GM21576 (cell line): ENCODE measurements at regions not wholly inside any gene's neighbourhood (a gene's known extent, or its start where the extent isn't known, plus 50 kb on each side); places are given as distances from the start of the nearest gene placed in this dataset.

ENCODE experiments used
- ATAC-seq: cut with Tn5 transposase; IDR thresholded peaks from one replicate; pipeline ENCODE4 v1.9.1; 2021; ENCODE audit warnings: mild to moderate bottlenecking, moderate library complexity; ENCODE audit not compliant: unreplicated experiment

DNA sequence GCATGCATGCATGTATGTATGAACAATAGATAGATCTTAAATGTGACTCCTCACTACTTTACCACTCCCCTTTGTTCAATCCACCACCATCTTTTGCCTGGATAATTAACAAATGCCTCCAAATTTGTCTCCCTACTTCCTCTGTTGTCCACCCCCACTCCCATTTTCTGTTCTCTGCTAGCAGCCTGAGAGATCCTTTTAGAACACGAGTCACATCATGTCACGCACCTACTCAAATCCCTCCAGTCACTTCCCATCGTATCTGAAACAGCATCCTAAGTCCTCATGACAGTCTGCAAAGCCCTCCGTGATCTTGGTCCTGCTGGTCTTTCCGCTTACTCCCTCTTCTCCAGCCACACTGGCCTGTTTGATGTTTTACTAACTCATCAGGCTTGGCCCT is 527.3 kb downstream of the EPHA4 start:
- no peak for ATAC-seq

DNA sequence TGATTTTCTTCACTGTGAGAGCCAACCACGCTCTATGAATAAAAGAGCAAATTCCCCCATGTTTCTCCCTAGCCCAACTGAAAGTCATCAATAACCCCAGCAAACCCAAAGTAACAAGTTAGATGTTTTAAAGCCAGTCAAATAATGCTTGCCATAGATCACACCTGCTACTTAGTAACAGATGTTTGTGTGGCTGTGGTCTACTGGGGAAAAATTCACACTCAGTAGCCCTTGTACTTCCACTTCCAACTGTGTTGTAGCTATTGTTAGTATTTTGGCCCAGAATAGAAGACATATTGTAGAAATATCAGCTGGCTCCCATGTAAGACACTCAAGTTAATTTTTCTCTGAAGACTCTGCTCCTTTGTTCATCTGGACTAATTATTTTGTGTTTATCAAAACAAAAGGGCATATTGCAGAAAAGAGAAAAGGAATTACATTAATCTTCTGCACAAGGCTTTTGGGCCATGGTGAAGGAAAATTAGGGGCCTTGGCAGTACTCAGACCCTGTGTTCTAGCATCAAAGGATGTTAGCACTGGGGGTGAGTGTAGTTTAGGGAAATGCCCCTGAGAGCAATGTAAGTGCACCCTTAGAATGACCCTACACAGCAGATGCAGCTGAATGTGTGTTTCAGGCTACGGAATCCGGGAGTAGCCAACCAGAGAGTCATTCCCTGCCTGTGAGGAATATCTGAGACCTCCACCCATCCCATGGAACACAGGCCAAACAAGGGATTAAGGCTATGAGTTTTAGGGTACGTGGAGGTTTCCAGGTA is 521.9 kb downstream of the EPHA4 start:
- peak; percentile 49 for ATAC-seq

DNA sequence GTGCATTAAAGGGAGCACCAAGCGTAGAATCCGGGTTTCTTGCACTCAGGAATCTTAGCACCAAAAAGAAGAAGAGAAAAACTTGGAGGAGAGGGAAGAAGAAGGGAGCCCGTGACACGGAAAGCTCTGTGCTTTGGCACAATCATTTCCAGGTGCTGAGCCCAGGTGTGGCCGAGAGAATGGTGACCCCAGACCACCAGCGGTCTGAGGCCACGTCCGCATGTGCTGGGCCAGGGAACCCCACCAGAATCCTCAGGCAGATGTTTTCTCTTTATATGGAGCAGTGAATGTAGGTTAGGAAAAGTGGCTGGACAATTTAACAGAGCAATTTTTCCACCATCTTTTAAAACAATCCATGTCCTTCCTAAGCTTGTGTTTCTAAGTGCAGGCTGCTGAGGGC is 520.9 kb downstream of the EPHA4 start:
- ATAC-seq, result no peak

DNA sequence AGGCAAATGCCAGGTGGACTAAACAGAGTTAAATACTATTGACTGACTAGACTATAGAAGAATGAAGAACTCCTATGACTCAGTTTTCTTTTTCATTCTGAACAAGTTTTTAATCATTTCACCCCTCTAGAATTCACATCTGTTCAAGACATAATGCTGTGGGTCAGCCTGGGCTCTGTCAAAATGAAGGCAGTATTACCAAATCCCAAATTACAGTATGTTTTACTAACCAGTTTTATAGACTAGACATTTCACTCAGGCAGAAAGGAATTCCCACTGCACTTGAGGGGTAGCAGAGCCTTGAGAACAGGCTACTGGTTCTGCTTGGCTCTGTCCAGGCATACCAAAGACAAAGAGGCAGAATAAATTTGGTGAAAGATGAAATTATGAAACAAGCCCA is 511.7 kb downstream of the EPHA4 start:
- no peak for ATAC-seq

DNA sequence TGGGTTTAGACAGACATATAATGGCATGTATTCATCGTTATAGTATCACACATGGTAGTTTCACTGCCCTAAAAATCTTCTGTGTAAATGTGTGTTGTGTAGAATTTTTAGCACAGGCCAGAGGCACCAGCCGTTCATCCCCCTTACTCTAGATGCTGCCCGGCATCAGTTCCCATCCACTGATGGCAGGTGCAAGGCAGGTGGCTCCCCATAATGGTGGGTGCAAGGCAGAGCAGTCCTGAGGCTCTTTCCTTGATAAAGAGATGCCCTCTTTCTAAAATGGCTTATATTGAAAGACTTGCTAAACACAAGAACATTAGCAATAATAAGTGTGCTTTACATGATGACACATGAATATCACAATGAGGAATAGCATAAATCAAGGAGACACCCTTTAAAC is 508.5 kb downstream of the EPHA4 start:
- ATAC-seq, result no peak

DNA sequence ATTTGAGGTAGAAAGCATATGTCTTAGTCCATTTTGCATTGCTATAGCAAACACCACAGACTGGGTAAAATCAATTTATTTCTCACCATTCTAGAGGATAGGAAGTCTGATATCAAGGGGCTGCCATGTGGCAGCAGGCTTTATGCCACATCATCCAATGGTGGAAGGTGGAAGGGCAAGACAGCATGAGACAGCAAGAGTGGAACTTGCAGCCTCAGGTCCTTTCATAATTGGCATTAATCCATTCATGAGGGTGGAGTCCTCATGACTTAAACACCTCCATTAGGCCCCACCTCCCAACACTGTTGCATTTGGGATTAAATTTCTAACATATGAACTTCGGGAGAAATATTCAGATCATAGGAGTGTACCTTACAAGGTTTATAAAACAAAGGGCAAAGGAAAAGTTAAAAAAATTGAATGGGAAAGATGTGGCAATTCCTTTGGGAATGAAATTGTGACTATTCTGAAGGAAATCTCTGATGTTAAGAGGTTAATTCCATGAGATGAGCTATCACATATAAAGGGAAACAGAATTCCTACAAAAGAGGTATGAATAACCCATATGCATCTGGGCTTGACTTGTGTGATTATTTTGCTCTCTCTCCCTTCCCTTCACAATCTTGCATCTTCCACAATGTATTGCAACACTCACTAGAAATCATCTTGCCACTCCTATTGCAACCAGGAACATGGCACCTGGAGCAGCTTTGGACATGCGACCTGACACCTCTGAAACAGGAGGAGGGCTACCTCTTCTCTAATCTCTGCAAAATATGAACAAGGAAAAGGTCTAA is 507.8 kb downstream of the EPHA4 start:
- ATAC-seq, result no peak

DNA sequence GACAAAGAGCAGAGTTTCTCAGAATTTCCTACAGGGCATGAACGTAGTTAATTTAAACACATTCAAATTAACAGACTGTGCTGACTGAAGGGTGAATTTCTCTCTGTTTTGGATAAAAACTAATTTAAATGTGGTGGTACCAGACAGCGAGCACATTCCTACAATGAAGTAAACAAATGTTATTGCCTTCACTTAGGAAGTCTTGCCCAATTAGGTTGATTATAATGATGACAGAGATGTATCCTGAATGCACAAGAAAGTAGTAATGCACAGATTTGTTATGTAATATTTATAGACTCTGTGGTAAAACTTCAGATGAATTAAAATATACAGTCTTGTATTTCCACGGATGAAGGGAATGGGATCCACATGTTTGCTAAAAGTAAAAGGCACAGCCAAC is 507.2 kb downstream of the EPHA4 start:
- no peak for ATAC-seq

DNA sequence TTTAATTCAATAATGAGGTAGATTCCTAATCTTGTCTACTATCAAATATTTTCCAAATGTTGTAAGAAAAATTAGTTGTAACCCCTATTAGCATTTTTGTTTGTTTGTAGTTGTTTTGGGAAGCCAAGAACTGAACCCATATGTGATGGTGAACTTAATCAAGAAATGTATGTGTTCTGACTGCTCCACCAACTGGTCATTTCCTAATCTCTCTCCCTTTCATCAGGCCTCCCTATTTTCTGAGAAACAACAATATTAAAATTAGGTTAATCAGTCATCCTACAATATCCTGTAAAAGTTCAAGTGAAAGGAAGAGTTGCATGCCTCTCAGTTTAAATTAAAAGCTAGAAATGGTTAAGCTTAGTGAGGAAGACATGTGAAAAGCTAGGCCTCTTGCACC is 504.0 kb downstream of the EPHA4 start:
- no peak for ATAC-seq

DNA sequence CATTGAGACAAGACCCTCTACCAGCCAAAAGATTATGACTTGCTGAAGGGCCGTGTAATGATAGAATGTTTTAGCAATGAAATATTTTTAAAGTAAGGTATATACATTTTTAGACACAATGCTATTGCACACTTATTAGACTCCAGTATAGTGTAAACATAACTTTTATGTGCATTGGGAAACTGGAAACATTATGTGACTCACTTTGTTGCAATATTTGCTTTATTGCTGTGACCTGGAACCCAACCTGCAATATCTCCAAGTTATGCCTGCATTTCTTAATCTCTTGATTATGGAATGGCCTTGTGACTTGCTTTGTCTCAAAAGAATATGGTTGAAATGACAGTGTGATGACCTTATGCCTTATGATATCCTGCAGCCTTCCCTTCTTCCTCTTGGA is 502.0 kb downstream of the EPHA4 start:
- ATAC-seq, result no peak

DNA sequence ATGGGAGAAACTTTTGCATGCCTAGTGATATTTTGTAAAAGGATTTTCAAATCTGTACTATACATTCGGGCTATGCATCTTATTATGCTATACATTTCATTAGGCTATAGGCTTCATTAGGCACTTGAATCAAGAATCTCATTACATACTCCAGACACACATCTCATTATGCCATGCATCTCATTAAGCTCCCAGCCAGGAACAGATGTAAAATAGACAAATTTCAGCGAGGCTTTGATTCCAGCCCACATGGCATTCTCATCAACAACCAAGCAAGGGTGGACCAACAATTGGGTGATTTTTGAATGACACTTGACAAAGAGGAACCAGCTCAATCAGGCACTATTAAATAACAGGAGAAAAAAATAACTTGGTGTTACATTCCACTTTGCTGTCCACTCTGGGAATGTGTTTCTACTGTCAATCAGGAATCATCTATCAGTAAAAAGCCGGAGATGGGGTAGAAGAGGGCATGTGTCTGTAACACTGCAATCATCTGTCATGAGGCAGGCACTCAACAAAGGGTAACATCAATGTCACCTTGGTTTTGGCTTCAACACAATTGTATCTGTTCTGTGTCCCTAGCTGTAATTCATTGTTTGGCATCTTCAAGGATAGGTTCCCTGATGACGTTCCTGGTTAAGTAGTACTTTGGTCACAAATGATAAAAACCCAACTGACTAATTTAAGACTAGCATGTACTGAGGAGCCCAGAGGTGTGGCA is 498.6 kb downstream of the EPHA4 start:
- no peak for ATAC-seq

DNA sequence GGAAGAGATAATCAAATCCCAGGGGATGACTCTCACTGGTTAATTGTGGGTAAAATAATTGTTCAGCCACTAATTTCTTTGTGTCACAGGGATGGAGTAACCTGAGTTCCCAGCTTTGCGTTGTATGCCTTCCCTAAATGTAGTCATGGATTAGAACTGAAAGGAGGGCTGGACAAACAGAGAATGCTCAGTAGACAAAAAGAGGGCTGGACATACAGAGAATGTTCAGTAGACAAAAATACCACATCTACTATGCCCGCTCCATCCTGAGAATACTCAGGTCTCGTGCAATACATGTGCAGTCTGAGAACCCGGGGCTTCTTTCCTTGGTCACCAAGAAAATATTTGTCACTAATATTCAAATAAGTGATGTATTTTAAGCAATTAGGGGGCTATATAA is 497.9 kb downstream of the EPHA4 start:
- no peak for ATAC-seq

DNA sequence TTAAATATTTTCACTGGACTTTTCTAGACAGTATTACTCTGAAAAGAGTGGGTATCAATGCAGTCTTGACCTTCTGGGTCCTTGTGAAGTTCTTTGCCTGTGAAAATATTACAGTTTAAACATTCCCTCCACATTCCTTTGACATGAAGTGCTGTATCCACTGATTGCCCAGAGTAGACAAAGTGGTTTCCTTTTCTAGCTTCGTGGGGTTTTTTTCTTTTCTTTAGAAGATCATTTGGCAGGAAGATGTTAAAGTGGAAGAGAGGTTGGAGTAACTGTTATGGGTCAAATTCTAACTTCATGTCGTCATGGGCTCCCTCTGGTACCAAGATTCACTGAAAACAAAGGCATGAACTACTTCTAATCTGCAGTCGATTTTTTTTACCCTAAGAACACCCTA is 496.9 kb downstream of the EPHA4 start:
- no peak for ATAC-seq

DNA sequence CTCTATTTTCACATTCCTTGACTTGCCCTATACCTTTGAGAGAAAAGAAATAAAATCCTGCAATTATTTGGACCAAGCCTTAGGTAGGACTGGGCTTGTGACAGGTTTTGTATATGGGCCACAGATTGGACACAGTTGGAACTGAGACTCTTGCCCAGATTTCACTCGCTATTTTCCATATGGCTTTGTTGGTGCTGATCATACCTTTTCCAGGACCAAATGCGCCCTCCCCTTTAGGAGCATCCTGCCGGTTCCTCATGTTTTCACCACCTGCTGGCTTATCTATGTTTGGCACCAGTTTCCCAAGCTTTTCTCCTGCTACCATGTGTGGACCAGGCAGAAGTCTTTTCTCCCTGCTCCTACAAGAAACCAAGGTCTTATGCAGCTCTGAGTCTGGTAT is 494.9 kb downstream of the EPHA4 start:
- no peak for ATAC-seq

DNA sequence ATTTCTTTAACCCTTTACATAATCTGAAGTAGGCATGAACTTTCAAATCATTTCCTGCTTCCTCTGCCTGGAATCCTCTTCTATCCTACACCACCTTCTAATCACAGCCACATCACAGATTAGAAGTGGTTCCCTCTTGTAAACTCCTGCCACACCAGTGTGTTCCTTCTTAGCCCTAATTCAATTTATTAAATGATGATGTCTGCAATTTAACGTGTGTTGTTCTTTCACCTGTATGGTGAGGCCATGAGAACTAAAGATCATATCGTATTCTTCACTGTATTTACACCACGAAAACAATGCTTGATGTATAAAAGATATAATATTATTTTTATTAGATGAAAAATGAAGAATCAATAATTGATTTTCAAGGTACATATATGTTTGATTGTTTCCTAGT is 494.3 kb downstream of the EPHA4 start:
- ATAC-seq, result no peak

DNA sequence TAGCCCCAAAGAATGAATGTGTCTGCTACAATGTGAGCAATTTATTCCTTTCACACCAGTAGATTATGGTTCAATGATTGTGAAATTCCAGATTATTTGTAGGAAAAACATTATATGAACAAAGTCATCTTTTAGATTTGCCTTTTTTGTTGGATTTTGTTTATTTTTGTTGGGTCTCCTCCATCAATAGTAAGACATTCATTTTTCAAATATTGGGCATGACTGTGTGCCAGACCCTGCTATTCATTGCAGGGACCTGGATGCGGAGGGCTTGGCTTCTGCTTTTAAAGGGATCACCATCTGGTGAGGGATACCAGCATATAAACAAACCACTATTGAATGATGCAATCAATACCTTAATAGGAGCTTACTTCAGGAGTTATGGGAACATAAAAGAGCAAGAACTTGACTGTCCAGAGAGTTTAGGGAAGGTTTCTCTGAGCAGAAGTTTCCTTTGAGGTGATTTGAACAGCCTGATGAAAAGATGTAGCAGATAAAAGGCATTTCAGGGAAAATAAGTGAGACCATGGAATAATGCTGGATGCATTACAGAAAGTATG is 486.7 kb downstream of the EPHA4 start:
- ATAC-seq, result no peak

DNA sequence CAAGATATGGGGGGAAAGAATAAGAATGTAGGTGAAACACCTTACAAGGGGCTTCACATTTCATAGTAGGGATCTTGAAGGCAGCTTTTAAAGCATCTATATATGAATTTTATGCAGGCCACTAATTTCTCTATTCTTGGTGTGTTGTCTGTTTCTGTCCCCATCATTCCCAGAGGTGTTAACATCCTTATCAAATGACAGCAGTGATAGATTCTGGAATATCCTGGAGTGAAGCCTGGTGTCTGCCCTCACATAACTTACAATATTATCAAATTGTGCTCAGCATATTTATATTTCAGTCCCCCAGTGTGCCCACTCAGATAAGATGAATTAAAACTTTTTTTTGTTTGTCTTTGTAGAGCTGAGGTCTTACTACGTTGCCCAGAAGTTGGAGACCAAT is 486.2 kb downstream of the EPHA4 start:
- ATAC-seq, result no peak

DNA sequence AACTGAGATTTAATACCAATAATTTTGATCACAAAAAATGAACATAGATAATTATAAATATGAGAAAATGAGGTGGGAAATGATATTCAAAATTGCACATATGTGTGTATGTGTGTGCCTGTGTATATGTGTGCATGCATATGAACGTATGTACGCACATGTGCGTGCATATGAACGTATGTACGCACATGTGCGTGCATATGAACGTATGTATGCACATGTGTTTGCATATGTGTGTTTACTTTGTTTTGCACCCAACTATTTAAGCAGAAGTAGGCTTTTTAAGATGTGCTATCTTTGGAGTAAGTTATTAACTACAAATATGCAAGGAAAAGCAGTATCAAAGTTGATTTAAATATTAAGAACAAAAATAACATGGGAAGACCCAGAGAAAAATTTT is 484.3 kb downstream of the EPHA4 start:
- ATAC-seq, result no peak

DNA sequence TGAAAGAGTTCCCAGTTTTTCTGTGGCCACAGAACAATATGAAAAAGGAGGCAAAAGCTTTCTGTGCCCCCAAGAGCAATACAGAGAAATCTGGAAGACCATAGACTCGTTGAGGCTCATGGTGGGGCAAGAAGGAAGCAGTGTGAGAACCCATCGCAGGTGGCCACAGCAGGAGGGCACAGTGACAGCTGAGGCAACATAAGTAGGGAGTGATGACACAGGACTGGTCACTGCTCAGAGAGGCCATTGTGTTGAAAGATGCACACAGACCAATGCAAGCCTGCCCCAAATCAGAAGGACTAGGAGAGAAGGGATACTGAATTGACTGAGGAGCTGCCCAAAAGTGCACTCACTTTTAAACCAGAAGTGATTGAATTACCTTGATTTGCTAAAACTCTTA is 483.6 kb downstream of the EPHA4 start:
- no peak for ATAC-seq

DNA sequence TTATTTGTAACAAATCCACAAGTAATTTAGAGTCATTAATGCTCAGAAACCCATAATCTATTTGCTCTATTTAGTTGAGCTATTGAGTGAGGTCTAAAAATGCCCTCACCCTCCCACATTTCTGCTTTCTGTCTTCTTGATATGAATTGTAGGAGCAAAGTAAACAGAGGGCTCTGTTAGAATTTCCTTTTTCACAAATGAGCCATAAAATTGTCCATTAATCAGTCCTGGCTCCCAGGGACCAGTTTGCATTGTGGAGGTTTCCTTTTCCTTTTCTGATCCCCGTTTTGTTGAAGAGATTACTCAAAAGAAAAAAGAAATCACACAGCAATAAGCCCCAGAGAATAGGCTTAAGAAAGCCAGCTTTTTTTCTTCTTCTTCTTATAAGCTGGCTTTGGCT is 476.7 kb downstream of the EPHA4 start:
- ATAC-seq, result no peak

DNA sequence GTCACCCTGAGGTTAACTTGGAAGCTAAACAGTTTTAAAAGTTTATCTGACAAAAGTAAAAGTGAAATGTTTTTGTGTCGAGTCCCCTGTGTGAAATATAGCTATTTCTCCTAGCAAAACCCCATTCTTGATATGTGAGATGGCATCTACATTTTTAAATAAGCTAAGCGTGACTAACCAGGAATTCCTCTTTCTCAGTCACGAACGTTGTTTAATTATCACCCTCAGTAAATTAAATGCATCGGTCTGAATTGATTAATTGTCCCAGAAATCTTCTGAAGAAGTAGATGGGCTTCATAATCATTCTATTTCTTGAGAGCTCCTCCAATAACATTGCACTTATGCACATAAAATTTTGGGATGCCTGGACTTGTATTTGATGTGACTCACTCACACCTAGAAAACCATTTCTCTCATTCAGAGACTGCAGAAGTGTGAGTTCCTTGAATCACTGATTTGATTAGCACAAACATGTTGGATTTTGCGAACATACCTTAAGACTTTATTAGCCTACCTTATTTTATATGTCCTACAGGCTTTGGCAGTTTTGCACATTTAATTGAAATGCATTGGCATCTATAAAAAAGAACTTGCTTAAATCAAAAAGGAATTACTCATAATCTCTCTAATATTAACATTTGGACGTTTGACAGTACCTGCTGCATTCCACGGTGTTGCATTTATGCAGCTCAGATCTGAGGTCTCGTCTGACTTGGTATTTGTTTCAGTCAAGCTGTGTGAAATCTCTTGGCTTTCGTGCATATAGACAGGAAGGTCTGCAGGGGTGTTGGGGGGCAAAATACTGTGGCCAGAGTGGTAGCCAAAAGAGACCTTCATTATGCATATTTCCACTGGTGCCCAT is 475.2 kb downstream of the EPHA4 start:
- no peak for ATAC-seq

DNA sequence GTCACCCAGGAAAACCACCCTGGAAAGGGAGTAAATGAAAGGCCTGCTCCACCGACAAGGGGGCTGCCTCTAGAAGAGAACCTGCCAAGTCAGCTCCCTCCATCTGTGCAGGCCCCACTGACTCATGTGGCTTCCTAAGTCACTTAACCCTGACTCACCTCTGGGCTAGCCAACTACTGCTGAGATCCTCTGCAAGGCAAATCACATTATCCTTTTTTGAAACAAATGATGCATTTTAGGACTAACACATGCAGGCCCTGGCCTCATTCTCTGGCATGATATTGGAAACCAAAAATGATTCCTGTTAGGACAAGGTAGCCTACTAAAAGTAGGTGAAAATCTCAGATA is 474.6 kb downstream of the EPHA4 start:
- no peak for ATAC-seq
